ENCODE measurements at regions not wholly inside any gene's neighbourhood (a gene's known extent, or its start where the extent isn't known, plus 50 kb on each side); places are given as distances from the start of the nearest gene placed in this dataset.

GRCh38 chr2:150171065-150171548, 316.4 kb downstream of the RND3 start:
- TF ChIP-seq GLIS3 (CRISPR knock-in tag; IDR thresholded peaks at IDR 0.05) (no peak), PATZ1 (CRISPR knock-in tag; IDR thresholded peaks at IDR 0.05; ENCODE audit: borderline replicate concordance) (no peak), OSR1 (CRISPR knock-in tag; IDR thresholded peaks at IDR 0.05) (no peak), TSHZ2 (CRISPR knock-in tag; IDR thresholded peaks at IDR 0.05) (no peak), ARNTL (CRISPR knock-in tag; IDR thresholded peaks at IDR 0.05; ENCODE audit: borderline replicate concordance, low read depth) (no peak), TOX (CRISPR knock-in tag; IDR thresholded peaks at IDR 0.05; ENCODE audit: borderline replicate concordance) (no peak), BACH2 (CRISPR knock-in tag; IDR thresholded peaks at IDR 0.05; ENCODE audit: borderline replicate concordance) (no peak), CSRNP3 (CRISPR knock-in tag; IDR thresholded peaks at IDR 0.05) (no peak), ZC3H10 (CRISPR knock-in tag; IDR thresholded peaks at IDR 0.05) (no peak), ZNF8 (CRISPR knock-in tag; IDR thresholded peaks at IDR 0.05) (no peak), CSDC2 (CRISPR knock-in tag; IDR thresholded peaks at IDR 0.05) (no peak)

Measured in SK-N-SH treated with all-trans-retinoic acid at 6 μM for 48 hours (cell line).